WTC11 (cell line): ENCODE measurements at regions not wholly inside any gene's neighbourhood (a gene's known extent, or its start where the extent isn't known, plus 50 kb on each side); places are given as distances from the start of the nearest gene placed in this dataset.
"Not testable (repeated sequence)": the region's sequence is repeated elsewhere in the genome, so short reads cannot be mapped to it uniquely, and the experiment has no call there.

Experiments used
- ATAC-seq: fragments of 200-7000 bp; cut with Tn5 transposase; 2 replicates; pipeline ENCODE4 v1.10.0; 2021; ENCODE audit warnings: mild to moderate bottlenecking, moderate library complexity
- CTCF ChIA-PET: fragments of 300-600 bp; sonication (Branson Sonifier 250); formaldehyde crosslinking; loops from one replicate; lab custom pipeline; 2021; ENCODE audit warnings: antibody characterized with exemption; lab: Charles Lee
- POLR2A ChIA-PET: fragments of 350-600 bp; sonication (Branson Sonifier 250); formaldehyde crosslinking; loops from one replicate; lab custom pipeline; 2021; ENCODE audit warnings: antibody characterized with exemption; lab: Charles Lee
- DNase-seq: peaks from one replicate; pipeline ENCODE4 v3.0.0; 2021; ENCODE audit warnings: low spot score
- H3K27ac Mint-ChIP-seq: 2 replicates; pipeline ENCODE4 v1.8.0; 2021; ENCODE audit warnings: mixed read lengths
- H3K27me3 Mint-ChIP-seq: 2 replicates; pipeline ENCODE4 v1.8.0; 2021; ENCODE audit warnings: low read depth, mild to moderate bottlenecking, moderate library complexity, mixed read lengths
- H3K36me3 Mint-ChIP-seq: 2 replicates; pipeline ENCODE4 v1.8.0; 2021; ENCODE audit warnings: mixed read lengths
- H3K4me1 Mint-ChIP-seq: 2 replicates; pipeline ENCODE4 v1.8.0; 2022; ENCODE audit warnings: mixed read lengths
- H3K4me3 Mint-ChIP-seq: 2 replicates; pipeline ENCODE4 v1.8.0; 2021; ENCODE audit warnings: mild to moderate bottlenecking, moderate library complexity, mixed read lengths
- H3K9me3 Mint-ChIP-seq: 2 replicates; pipeline ENCODE4 v1.8.0; 2021; ENCODE audit warnings: mixed read lengths
- ATF6 ChIP-seq: sonication (generic); formaldehyde crosslinking; IDR thresholded peaks from 2 replicates; pipeline ENCODE4 v1.8.1; 2023; ENCODE audit warnings: mild to moderate bottlenecking, missing genetic modification reagents
- CTCF ChIP-seq: fragments of 200-600 bp; IDR thresholded peaks from 2 replicates; pipeline ENCODE4 v1.8.0; 2022; ENCODE audit warnings: antibody characterized with exemption
- FOXJ3 ChIP-seq: sonication (generic); formaldehyde crosslinking; IDR thresholded peaks from 2 replicates; pipeline ENCODE4 v1.9.0; 2021; ENCODE audit warnings: missing genetic modification reagents, mild to moderate bottlenecking, borderline replicate concordance
- JUN ChIP-seq: sonication (generic); formaldehyde crosslinking; IDR thresholded peaks from 2 replicates; pipeline ENCODE4 v1.8.0; 2023; ENCODE audit warnings: mild to moderate bottlenecking, missing genetic modification reagents
- MAX ChIP-seq: sonication (generic); formaldehyde crosslinking; IDR thresholded peaks from 2 replicates; pipeline ENCODE4 v1.8.0; 2022; ENCODE audit warnings: mild to moderate bottlenecking, missing genetic modification reagents
- MYBL2 ChIP-seq: sonication (generic); formaldehyde crosslinking; IDR thresholded peaks from 2 replicates; pipeline ENCODE4 v1.8.1; 2023; ENCODE audit warnings: mild to moderate bottlenecking, moderate library complexity, missing genetic modification reagents
- RELA ChIP-seq: sonication (generic); formaldehyde crosslinking; IDR thresholded peaks from 2 replicates; pipeline ENCODE4 v1.8.1; 2022; ENCODE audit warnings: missing genetic modification reagents, mild to moderate bottlenecking, borderline replicate concordance
- SMAD4 ChIP-seq: sonication (generic); formaldehyde crosslinking; IDR thresholded peaks from 2 replicates; pipeline ENCODE4 v1.8.0; 2022; ENCODE audit warnings: mild to moderate bottlenecking, missing genetic modification reagents
- TEAD1 ChIP-seq: sonication (generic); formaldehyde crosslinking; IDR thresholded peaks from 2 replicates; pipeline ENCODE4 v1.8.0; 2022; ENCODE audit warnings: mild to moderate bottlenecking, missing genetic modification reagents
- ZBTB21 ChIP-seq: sonication (generic); formaldehyde crosslinking; IDR thresholded peaks from 2 replicates; pipeline ENCODE4 v1.8.1; 2023; ENCODE audit warnings: mild to moderate bottlenecking, missing genetic modification reagents, borderline replicate concordance
- ZBTB43 ChIP-seq: sonication (generic); formaldehyde crosslinking; IDR thresholded peaks from 2 replicates; pipeline ENCODE4 v1.8.1; 2023; ENCODE audit warnings: mild to moderate bottlenecking, missing genetic modification reagents
- ZNF396 ChIP-seq: fragments of 250-450 bp; sonication (Bioruptor Pico); IDR thresholded peaks from 2 replicates; pipeline ENCODE4 v1.8.0; 2021; ENCODE audit warnings: mild to moderate bottlenecking, moderate library complexity, borderline replicate concordance
- ZNF416 ChIP-seq: fragments of 250-450 bp; sonication (Bioruptor Pico); IDR thresholded peaks from 2 replicates; pipeline ENCODE4 v1.9.0; 2021; ENCODE audit warnings: mild to moderate bottlenecking, inconsistent platforms
- ZNF425 ChIP-seq: fragments of 250-450 bp; sonication (Bioruptor Pico); conservative IDR thresholded peaks from 2 replicates; pipeline ENCODE4 v1.9.0; 2021; ENCODE audit warnings: mild to moderate bottlenecking
- ZNF512 ChIP-seq: sonication (generic); formaldehyde crosslinking; IDR thresholded peaks from 2 replicates; pipeline ENCODE4 v1.8.1; 2022; ENCODE audit warnings: missing genetic modification reagents, borderline replicate concordance
- ZNF671 ChIP-seq: fragments of 250-450 bp; sonication (Bioruptor Pico); IDR thresholded peaks from 2 replicates; pipeline ENCODE4 v1.8.0; 2021; ENCODE audit warnings: mild to moderate bottlenecking

- no peak for DNase-seq
- ChIA-PET CTCF (no interaction called here), POLR2A (no interaction called here)
- Mint-ChIP-seq H3K27me3 (peaks cover 3% of the 10 kb centered on the region), H3K36me3 (no peaks in the 10 kb centered on the region), H3K4me1 (peaks cover 22% of the 10 kb centered on the region), H3K9me3 (no peaks in the 10 kb centered on the region), H3K4me3 (no peak overlapping the region), H3K27ac (no peak overlapping the region)
- TF ChIP-seq JUN (CRISPR knock-in tag) (no peak), ZBTB21 (CRISPR knock-in tag) (no peak), ZNF425 (CRISPR knock-in tag) (no peak), SMAD4 (CRISPR knock-in tag) (no peak), CTCF (no peak), MYBL2 (CRISPR knock-in tag) (no peak), TEAD1 (no peak), RELA (CRISPR knock-in tag) (no peak), MAX (CRISPR knock-in tag) (no peak), ZNF671 (CRISPR knock-in tag) (no peak), ZNF512 (CRISPR knock-in tag) (no peak), FOXJ3 (CRISPR knock-in tag) (no peak), ZNF396 (CRISPR knock-in tag) (no peak), ZBTB43 (CRISPR knock-in tag) (no peak), ZNF416 (CRISPR knock-in tag) (no peak), ATF6 (CRISPR knock-in tag) (no peak)
- no peak for ATAC-seq
Observed at GRCh38 chr11:89566972-89567371, 75.8 kb upstream of the NOX4 start.

- CTCF ChIA-PET, H3K4me3 Mint-ChIP-seq, POLR2A ChIA-PET, H3K27ac Mint-ChIP-seq, H3K36me3 Mint-ChIP-seq, DNase-seq, ATAC-seq, H3K9me3 Mint-ChIP-seq: not testable (repeated sequence)
- Mint-ChIP-seq H3K27me3 (peaks cover 22% of the 10 kb centered on the region), H3K4me1 (peaks cover 26% of the 10 kb centered on the region)
Observed at GRCh38 chr11:89569387-89569786, 78.2 kb upstream of the NOX4 start.

GRCh38 chr11:89571706-89572105, 80.5 kb upstream of the NOX4 start:
- H3K4me1 Mint-ChIP-seq: peaks cover 29% of the 10 kb centered on the region
- H3K27me3 Mint-ChIP-seq: peaks cover 27% of the 10 kb centered on the region
- CTCF ChIA-PET: interaction anchor here (0.7 kb wide), 2 partner anchors 73 to 895 kb away, joined by 3 to 4 read pairs; no protein-coding TSS in a partner anchor
- peak overlapping the region; percentile 86 for H3K27ac Mint-ChIP-seq
- H3K9me3 Mint-ChIP-seq, DNase-seq, POLR2A ChIA-PET, H3K36me3 Mint-ChIP-seq, H3K4me3 Mint-ChIP-seq: not testable (repeated sequence)
- ATAC-seq: peak; percentile 90

GRCh38 chr11:89575846-89576245, 84.7 kb upstream of the NOX4 start:
- ATAC-seq, H3K9me3 Mint-ChIP-seq, POLR2A ChIA-PET, H3K4me3 Mint-ChIP-seq, H3K36me3 Mint-ChIP-seq, CTCF ChIA-PET, DNase-seq, H3K27ac Mint-ChIP-seq: not testable (repeated sequence)
- peaks cover 29% of the 10 kb centered on the region for H3K4me1 Mint-ChIP-seq
- peaks cover 24% of the 10 kb centered on the region for H3K27me3 Mint-ChIP-seq

GRCh38 chr11:89577428-89577827, 86.3 kb upstream of the NOX4 start:
- CTCF ChIA-PET: not testable (repeated sequence)
- H3K27me3 Mint-ChIP-seq: peaks cover 22% of the 10 kb centered on the region

More at GRCh38 chr11:89577428-89577827, 86.3 kb upstream of the NOX4 start:
- H3K27ac Mint-ChIP-seq, POLR2A ChIA-PET, H3K4me3 Mint-ChIP-seq, H3K9me3 Mint-ChIP-seq, H3K36me3 Mint-ChIP-seq, DNase-seq, ATAC-seq: not testable (repeated sequence)
- peaks cover 14% of the 10 kb centered on the region for H3K4me1 Mint-ChIP-seq
